ENCODE measurements at regions not wholly inside any gene's neighbourhood (a gene's known extent, or its start where the extent isn't known, plus 50 kb on each side); places are given as distances from the start of the nearest gene placed in this dataset.

- Histone ChIP-seq H3K36me3 (ENCODE audit: control insufficient read depth in 2 of 2, extremely low read depth in 1 of 2, insufficient read depth in 1 of 2, low read length in 1 of 2) (no peaks in the 10 kb centered on the region), H3K27me3 (replicated peaks in 1 of 2; ENCODE audit: control insufficient read depth in 2 of 2, extremely low read depth in 1 of 2, insufficient read depth in 2 of 2, low read length in 1 of 2) (no peaks in the 10 kb centered on the region), H3K4me3 (ENCODE audit: control insufficient read depth in 1 of 2, extremely low read depth in 1 of 2, low read length in 1 of 2) (no peak overlapping the region), H3K4me1 (ENCODE audit: control insufficient read depth in 1 of 2, extremely low read depth in 1 of 2, insufficient read depth in 2 of 2, low read length in 2 of 2) (no peaks in the 10 kb centered on the region), H3K27ac (ENCODE audit: low read length) (no peak overlapping the region), H3K9me3 (peaks cover 2% of the 10 kb centered on the region)
- 80% methylated on average over 1 of the region's 2 CpGs for WGBS (ENCODE audit: insufficient coverage)
- H3K4me1 Mint-ChIP-seq: no peaks in the 10 kb centered on the region
- no peak overlapping the region for H3K27ac Mint-ChIP-seq
- ChIA-PET CTCF (no interaction called here), POLR2A (no interaction called here)
- ATAC-seq (replicated peaks in 1 of 4) (no peak), DNase-seq (no peak)
- no peaks in the 10 kb centered on the region for H3K27me3 Mint-ChIP-seq
- H3K36me3 Mint-ChIP-seq: no peaks in the 10 kb centered on the region
- no peak overlapping the region for H3K4me3 Mint-ChIP-seq
- peaks cover 4 to 37% (median 7%) of the 10 kb centered on the region in 3 donors for H3K9me3 Mint-ChIP-seq
Observed at GRCh38 chr3:165555785-165556184, 281.4 kb downstream of the BCHE start.

- Histone ChIP-seq H3K9me3 (peaks cover 2% of the 10 kb centered on the region), H3K27me3 (replicated peaks in 1 of 2; ENCODE audit: control insufficient read depth in 2 of 2, extremely low read depth in 1 of 2, insufficient read depth in 2 of 2, low read length in 1 of 2) (no peaks in the 10 kb centered on the region), H3K4me3 (ENCODE audit: control insufficient read depth in 1 of 2, extremely low read depth in 1 of 2, low read length in 1 of 2) (no peak overlapping the region), H3K27ac (ENCODE audit: low read length) (no peak overlapping the region), H3K36me3 (ENCODE audit: control insufficient read depth in 2 of 2, extremely low read depth in 1 of 2, insufficient read depth in 1 of 2, low read length in 1 of 2) (no peaks in the 10 kb centered on the region), H3K4me1 (ENCODE audit: control insufficient read depth in 1 of 2, extremely low read depth in 1 of 2, insufficient read depth in 2 of 2, low read length in 2 of 2) (no peaks in the 10 kb centered on the region)
- H3K4me3 Mint-ChIP-seq: no peak overlapping the region
- ChIA-PET POLR2A (no interaction called here), CTCF (no interaction called here)
- no peaks in the 10 kb centered on the region for H3K27me3 Mint-ChIP-seq
- no peaks in the 10 kb centered on the region for H3K36me3 Mint-ChIP-seq
- no peak overlapping the region for H3K27ac Mint-ChIP-seq
- no peak for DNase-seq
- no peaks in the 10 kb centered on the region for H3K4me1 Mint-ChIP-seq
- H3K9me3 Mint-ChIP-seq: peaks cover 4 to 40% (median 8%) of the 10 kb centered on the region in 3 donors
- no peak for ATAC-seq (replicated peaks in 1 of 4)
- WGBS (ENCODE audit: insufficient coverage): no CpG with 5 or more reads among the region's 3 CpGs
Observed at GRCh38 chr3:165553371-165553770, 283.9 kb downstream of the BCHE start.

- no peaks in the 10 kb centered on the region for H3K27me3 Mint-ChIP-seq
- DNase-seq (no peak), ATAC-seq (replicated peaks in 1 of 4) (no peak)
- peaks cover 5 to 31% (median 5%) of the 10 kb centered on the region in 3 donors for H3K9me3 Mint-ChIP-seq
- CTCF ChIA-PET: no interaction called here
- Histone ChIP-seq H3K4me3 (ENCODE audit: control insufficient read depth in 1 of 2, extremely low read depth in 1 of 2, low read length in 1 of 2) (no peak overlapping the region), H3K27me3 (replicated peaks in 1 of 2; ENCODE audit: control insufficient read depth in 2 of 2, extremely low read depth in 1 of 2, insufficient read depth in 2 of 2, low read length in 1 of 2) (no peaks in the 10 kb centered on the region), H3K27ac (ENCODE audit: low read length) (no peak overlapping the region), H3K4me1 (ENCODE audit: control insufficient read depth in 1 of 2, extremely low read depth in 1 of 2, insufficient read depth in 2 of 2, low read length in 2 of 2) (no peaks in the 10 kb centered on the region), H3K9me3 (peaks cover 2% of the 10 kb centered on the region), H3K36me3 (ENCODE audit: control insufficient read depth in 2 of 2, extremely low read depth in 1 of 2, insufficient read depth in 1 of 2, low read length in 1 of 2) (no peaks in the 10 kb centered on the region)
- POLR2A ChIA-PET: no interaction called here
- H3K36me3 Mint-ChIP-seq: no peaks in the 10 kb centered on the region
- H3K4me1 Mint-ChIP-seq: no peaks in the 10 kb centered on the region
- 76% methylated on average over 3 of the region's 5 CpGs for WGBS (ENCODE audit: insufficient coverage)
- no peak overlapping the region for H3K27ac Mint-ChIP-seq
- no peak overlapping the region for H3K4me3 Mint-ChIP-seq
Observed at GRCh38 chr3:165549665-165550064, 287.6 kb downstream of the BCHE start.

GRCh38 chr3:165549037-165549436 is 288.2 kb downstream of the BCHE start:
- POLR2A ChIA-PET: no interaction called here

GRCh38 chr3:165545059-165545458 is 292.2 kb downstream of the BCHE start:
- Mint-ChIP-seq H3K4me3 (no peak overlapping the region), H3K27ac (no peak overlapping the region), H3K27me3 (no peaks in the 10 kb centered on the region), H3K9me3 (peaks cover 3 to 25% (median 5%) of the 10 kb centered on the region in 3 donors), H3K4me1 (no peaks in the 10 kb centered on the region), H3K36me3 (no peaks in the 10 kb centered on the region)
- POLR2A ChIA-PET: no interaction called here
- ATAC-seq (replicated peaks in 1 of 4) (no peak), DNase-seq (no peak)
- 55% methylated on average over 1 of the region's 4 CpGs for WGBS (ENCODE audit: insufficient coverage)
- H3K27me3 ChIP-seq (replicated peaks in 1 of 2; ENCODE audit: control insufficient read depth in 2 of 2, extremely low read depth in 1 of 2, insufficient read depth in 2 of 2, low read length in 1 of 2): no peaks in the 10 kb centered on the region
- no peak overlapping the region for H3K27ac ChIP-seq (ENCODE audit: low read length)
- H3K4me1 ChIP-seq (ENCODE audit: control insufficient read depth in 1 of 2, extremely low read depth in 1 of 2, insufficient read depth in 2 of 2, low read length in 2 of 2): no peaks in the 10 kb centered on the region
- H3K4me3 ChIP-seq (ENCODE audit: control insufficient read depth in 1 of 2, extremely low read depth in 1 of 2, low read length in 1 of 2): no peak overlapping the region
- no peaks in the 10 kb centered on the region for H3K36me3 ChIP-seq (ENCODE audit: control insufficient read depth in 2 of 2, extremely low read depth in 1 of 2, insufficient read depth in 1 of 2, low read length in 1 of 2)
- H3K9me3 ChIP-seq: no peaks in the 10 kb centered on the region
- CTCF ChIA-PET: no interaction called here

More at GRCh38 chr3:165549037-165549436, 288.2 kb downstream of the BCHE start:
- CTCF ChIA-PET: no interaction called here
- Mint-ChIP-seq H3K4me3 (no peak overlapping the region), H3K27ac (no peak overlapping the region), H3K4me1 (no peaks in the 10 kb centered on the region), H3K27me3 (no peaks in the 10 kb centered on the region), H3K9me3 (peaks cover 5 to 29% (median 5%) of the 10 kb centered on the region in 3 donors), H3K36me3 (no peaks in the 10 kb centered on the region)
- no peak overlapping the region for H3K4me3 ChIP-seq (ENCODE audit: control insufficient read depth in 1 of 2, extremely low read depth in 1 of 2, low read length in 1 of 2)
- no peak for DNase-seq
- no peaks in the 10 kb centered on the region for H3K4me1 ChIP-seq (ENCODE audit: control insufficient read depth in 1 of 2, extremely low read depth in 1 of 2, insufficient read depth in 2 of 2, low read length in 2 of 2)
- no peaks in the 10 kb centered on the region for H3K36me3 ChIP-seq (ENCODE audit: control insufficient read depth in 2 of 2, extremely low read depth in 1 of 2, insufficient read depth in 1 of 2, low read length in 1 of 2)
- H3K27ac ChIP-seq (ENCODE audit: low read length): no peak overlapping the region
- H3K9me3 ChIP-seq: peaks cover 2% of the 10 kb centered on the region
- H3K27me3 ChIP-seq (replicated peaks in 1 of 2; ENCODE audit: control insufficient read depth in 2 of 2, extremely low read depth in 1 of 2, insufficient read depth in 2 of 2, low read length in 1 of 2): no peaks in the 10 kb centered on the region
- ATAC-seq (replicated peaks in 1 of 4): no peak
- WGBS (ENCODE audit: insufficient coverage): no CpG with 5 or more reads among the region's 1 CpG

- no peak overlapping the region for H3K27ac Mint-ChIP-seq
- Histone ChIP-seq H3K9me3 (no peaks in the 10 kb centered on the region), H3K27me3 (replicated peaks in 1 of 2; ENCODE audit: control insufficient read depth in 2 of 2, extremely low read depth in 1 of 2, insufficient read depth in 2 of 2, low read length in 1 of 2) (no peaks in the 10 kb centered on the region), H3K36me3 (ENCODE audit: control insufficient read depth in 2 of 2, extremely low read depth in 1 of 2, insufficient read depth in 1 of 2, low read length in 1 of 2) (no peaks in the 10 kb centered on the region), H3K4me3 (ENCODE audit: control insufficient read depth in 1 of 2, extremely low read depth in 1 of 2, low read length in 1 of 2) (no peak overlapping the region), H3K27ac (ENCODE audit: low read length) (no peak overlapping the region), H3K4me1 (ENCODE audit: control insufficient read depth in 1 of 2, extremely low read depth in 1 of 2, insufficient read depth in 2 of 2, low read length in 2 of 2) (no peaks in the 10 kb centered on the region)
- no peak for DNase-seq
- ChIA-PET CTCF (no interaction called here), POLR2A (no interaction called here)
- no peaks in the 10 kb centered on the region for H3K4me1 Mint-ChIP-seq
- peaks cover 5 to 31% (median 8%) of the 10 kb centered on the region in 3 donors for H3K9me3 Mint-ChIP-seq
- no peak for ATAC-seq (replicated peaks in 1 of 4)
- H3K36me3 Mint-ChIP-seq: no peaks in the 10 kb centered on the region
- 70% methylated on average over 6 of the region's 7 CpGs for WGBS (ENCODE audit: insufficient coverage)
- no peaks in the 10 kb centered on the region for H3K27me3 Mint-ChIP-seq
- no peak overlapping the region for H3K4me3 Mint-ChIP-seq
Observed at GRCh38 chr3:165544432-165544831, 292.8 kb downstream of the BCHE start.

- ATAC-seq (replicated peaks in 1 of 4): no peak
Observed at GRCh38 chr3:165538166-165538565, 299.1 kb downstream of the BCHE start.

More at GRCh38 chr3:165538166-165538565, 299.1 kb downstream of the BCHE start:
- Histone ChIP-seq H3K27ac (ENCODE audit: low read length) (no peak overlapping the region), H3K36me3 (ENCODE audit: control insufficient read depth in 2 of 2, extremely low read depth in 1 of 2, insufficient read depth in 1 of 2, low read length in 1 of 2) (no peaks in the 10 kb centered on the region), H3K27me3 (replicated peaks in 1 of 2; ENCODE audit: control insufficient read depth in 2 of 2, extremely low read depth in 1 of 2, insufficient read depth in 2 of 2, low read length in 1 of 2) (no peaks in the 10 kb centered on the region), H3K4me3 (ENCODE audit: control insufficient read depth in 1 of 2, extremely low read depth in 1 of 2, low read length in 1 of 2) (no peak overlapping the region), H3K4me1 (ENCODE audit: control insufficient read depth in 1 of 2, extremely low read depth in 1 of 2, insufficient read depth in 2 of 2, low read length in 2 of 2) (no peaks in the 10 kb centered on the region), H3K9me3 (peaks cover 8% of the 10 kb centered on the region)
- Mint-ChIP-seq H3K27ac (no peak overlapping the region), H3K27me3 (no peaks in the 10 kb centered on the region), H3K36me3 (no peaks in the 10 kb centered on the region), H3K4me1 (no peaks in the 10 kb centered on the region), H3K4me3 (no peak overlapping the region), H3K9me3 (peaks cover 12 to 29% (median 17%) of the 10 kb centered on the region in 3 donors)
- ChIA-PET POLR2A (interaction anchor here in 1 of 2 donors (0.6 kb wide), 1 partner anchor 19 kb away, joined by 5 read pairs; no protein-coding TSS in a partner anchor), CTCF (no interaction called here)
- no peak for DNase-seq
- WGBS (ENCODE audit: insufficient coverage): 100% methylated on average over 1 of the region's 2 CpGs

All from T-cell (primary cell).